ENCODE measurements at regions not wholly inside any gene's neighbourhood (a gene's known extent, or its start where the extent isn't known, plus 50 kb on each side); places are given as distances from the start of the nearest gene placed in this dataset.

DNA sequence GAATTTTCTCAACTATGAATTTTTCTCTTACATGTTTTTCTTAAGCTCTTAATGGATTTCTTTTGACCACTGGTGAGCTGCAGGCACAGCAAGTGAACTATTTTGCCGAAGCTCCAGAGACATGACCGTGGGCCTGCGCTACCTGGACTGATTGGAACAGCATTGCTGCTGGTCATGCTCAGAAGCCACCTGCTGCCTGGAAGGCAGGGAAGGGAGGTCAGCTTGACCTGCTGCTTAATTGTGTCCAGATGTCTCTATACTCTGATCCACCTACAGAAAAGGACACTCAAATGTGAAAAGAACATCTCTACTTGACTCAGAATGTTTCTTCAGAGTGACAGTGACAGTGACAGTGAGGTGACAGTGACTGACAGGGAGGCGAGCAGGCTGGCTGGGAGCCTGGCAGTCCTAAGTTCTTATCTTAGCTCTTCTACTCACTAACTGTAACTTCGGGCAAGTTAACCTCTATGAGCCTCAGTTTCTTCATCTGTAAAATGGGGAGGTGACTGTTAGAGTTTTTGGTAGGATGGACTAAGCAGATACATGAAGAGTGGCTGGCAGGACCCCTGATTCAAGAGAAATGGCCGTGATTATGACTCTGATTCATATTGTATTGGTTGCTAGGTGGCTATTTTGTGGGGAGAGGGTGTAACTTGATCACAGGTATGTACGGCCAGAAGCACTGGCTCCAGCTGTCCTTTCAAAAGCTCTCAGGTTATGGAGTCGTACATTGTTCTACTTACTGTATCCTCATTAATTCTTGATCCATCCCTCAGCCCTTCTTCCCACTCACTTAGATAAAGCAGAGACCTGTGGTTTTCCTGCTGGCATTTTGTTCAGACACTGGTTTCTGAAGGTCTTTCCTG lies 54.8 kb upstream of the DLG1 start:
- TF ChIP-seq, protein P1, sequence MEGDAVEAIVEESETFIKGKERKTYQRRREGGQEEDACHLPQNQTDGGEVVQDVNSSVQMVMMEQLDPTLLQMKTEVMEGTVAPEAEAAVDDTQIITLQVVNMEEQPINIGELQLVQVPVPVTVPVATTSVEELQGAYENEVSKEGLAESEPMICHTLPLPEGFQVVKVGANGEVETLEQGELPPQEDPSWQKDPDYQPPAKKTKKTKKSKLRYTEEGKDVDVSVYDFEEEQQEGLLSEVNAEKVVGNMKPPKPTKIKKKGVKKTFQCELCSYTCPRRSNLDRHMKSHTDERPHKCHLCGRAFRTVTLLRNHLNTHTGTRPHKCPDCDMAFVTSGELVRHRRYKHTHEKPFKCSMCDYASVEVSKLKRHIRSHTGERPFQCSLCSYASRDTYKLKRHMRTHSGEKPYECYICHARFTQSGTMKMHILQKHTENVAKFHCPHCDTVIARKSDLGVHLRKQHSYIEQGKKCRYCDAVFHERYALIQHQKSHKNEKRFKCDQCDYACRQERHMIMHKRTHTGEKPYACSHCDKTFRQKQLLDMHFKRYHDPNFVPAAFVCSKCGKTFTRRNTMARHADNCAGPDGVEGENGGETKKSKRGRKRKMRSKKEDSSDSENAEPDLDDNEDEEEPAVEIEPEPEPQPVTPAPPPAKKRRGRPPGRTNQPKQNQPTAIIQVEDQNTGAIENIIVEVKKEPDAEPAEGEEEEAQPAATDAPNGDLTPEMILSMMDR (conservative IDR thresholded peaks at IDR 0.05; ENCODE audit: low read length) = no peak
- TF ChIP-seq EZH2phosphoT487 (IDR thresholded peaks at IDR 0.05; ENCODE audit: borderline replicate concordance, low read depth, low read length) = no peak
